GM18858 (cell line): ENCODE measurements at regions not wholly inside any gene's neighbourhood (a gene's known extent, or its start where the extent isn't known, plus 50 kb on each side); places are given as distances from the start of the nearest gene placed in this dataset.

Experiments used
- ATAC-seq: cut with Tn5 transposase; IDR thresholded peaks from one replicate; pipeline ENCODE4 v1.9.1; 2021; ENCODE audit not compliant: unreplicated experiment

DNA sequence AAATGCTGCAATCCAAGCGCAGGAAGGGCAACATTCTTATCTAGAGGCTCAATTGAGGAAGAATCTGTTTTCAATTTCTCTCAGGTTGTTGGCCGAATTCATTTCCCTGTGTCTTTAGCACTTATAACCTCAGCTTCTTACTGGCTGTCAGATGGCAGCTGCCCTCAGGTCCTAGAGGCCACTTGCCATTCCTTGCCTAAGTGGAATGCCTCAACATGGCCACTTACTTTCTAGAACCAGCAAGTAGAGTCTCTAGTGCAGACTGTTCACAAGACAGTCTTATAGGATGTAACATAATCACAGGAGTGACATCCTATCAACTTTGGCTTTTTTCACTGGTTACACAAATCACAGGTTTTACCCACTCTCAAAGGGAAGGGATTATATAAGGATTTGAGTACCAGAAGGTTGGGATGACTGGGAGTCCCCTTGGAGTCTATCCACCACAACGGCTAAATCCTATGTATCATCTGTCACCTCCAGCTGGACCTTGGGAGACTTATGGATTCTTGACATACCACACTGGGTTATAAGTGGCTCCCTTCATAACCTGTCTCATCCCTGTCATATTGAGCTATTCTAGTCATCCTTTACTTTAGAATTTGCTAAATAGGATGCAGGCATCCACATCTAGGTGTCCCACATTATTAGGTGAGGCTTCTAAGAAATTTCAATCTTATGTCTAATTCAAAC, 297.9 kb upstream of the CTSO start:
- ATAC-seq: no peak

GRCh38 chr4:156248917-156249316, 295.3 kb upstream of the CTSO start:
- no peak for ATAC-seq

DNA sequence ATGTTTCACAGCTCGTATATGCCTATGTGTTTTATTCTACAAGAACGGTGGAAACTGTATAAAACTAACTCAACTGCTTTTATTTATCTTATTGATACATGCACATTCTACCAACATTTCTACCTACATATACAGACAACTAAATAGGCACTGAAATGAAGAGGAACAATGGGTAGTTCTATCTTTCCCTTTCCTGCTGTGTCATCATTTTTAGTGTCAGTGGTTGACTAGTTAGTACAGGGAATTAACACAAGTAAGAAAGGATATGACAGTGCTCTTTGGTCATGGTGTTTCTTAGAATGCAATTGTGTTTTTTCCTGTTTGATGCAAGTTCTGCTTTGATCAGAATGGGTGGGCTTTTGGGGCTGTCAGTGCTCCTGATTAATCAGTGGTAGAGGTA, 293.8 kb upstream of the CTSO start:
- ATAC-seq: no peak

DNA sequence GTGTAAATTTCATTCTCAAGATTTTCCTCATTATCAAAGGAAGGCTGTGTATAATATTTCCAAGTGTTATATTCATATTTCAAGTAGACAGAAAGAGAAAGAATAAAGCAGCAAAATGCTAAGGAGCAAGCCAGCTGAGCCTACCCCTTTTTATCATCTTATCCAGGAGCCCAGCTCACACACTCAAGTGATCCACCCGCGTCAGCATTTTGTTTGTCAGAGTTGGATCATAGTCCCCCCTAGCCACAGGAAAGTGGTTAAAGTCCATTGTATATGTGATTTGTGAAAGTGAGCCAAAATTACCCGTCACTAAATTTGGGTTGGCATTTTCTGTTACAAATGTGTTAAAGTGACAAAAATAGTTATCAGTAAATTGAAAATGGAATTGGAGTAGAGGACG, 289.3 kb upstream of the CTSO start:
- no peak for ATAC-seq

- no peak for ATAC-seq
These were observed 288.7 kb upstream of the CTSO start for GRCh38 chr4:156242390-156242789.

DNA sequence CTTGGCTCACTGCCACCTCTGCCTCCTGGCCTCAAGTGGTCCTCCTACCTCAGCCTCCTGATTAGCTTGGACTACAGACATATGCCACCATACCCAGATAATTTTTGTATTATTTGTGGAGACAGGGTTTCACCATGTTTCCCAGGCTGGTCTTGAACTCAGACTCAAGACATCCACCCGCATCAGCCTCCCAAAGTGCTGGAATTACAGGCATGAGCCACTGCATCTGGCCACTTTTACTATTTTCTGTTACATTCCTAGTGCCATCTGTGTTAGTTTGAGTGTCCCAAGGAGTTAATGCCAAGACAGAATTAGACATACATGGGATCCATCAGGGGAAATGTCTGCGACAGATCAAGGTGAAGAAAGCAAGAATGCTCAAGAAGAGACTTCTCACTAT, 288.2 kb upstream of the CTSO start:
- ATAC-seq: no peak

GRCh38 chr4:156238171-156238570, 284.5 kb upstream of the CTSO start:
- no peak for ATAC-seq

DNA sequence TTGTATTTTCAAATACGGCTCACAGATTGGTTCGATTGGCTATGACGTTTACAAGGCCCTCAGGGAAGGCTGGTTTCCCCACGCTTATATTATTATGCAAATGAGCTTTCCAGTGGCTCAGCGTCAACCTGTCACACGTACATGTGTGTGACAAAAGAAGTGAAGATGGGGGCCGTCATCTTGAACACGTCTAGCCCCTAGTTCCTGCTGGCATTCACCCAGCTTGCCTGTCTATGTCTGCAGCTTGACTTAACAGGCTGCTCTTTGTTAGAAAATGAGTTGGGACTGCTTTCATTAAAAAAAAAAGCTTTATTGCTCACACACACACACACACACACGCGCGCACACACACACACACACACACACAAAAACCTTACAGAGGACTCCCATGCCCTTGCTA, 283.6 kb upstream of the CTSO start:
- ATAC-seq: no peak

GRCh38 chr4:156230176-156230575, 276.5 kb upstream of the CTSO start:
- no peak for ATAC-seq

- ATAC-seq: no peak
These were observed 275.0 kb upstream of the CTSO start for GRCh38 chr4:156228676-156229075.

DNA sequence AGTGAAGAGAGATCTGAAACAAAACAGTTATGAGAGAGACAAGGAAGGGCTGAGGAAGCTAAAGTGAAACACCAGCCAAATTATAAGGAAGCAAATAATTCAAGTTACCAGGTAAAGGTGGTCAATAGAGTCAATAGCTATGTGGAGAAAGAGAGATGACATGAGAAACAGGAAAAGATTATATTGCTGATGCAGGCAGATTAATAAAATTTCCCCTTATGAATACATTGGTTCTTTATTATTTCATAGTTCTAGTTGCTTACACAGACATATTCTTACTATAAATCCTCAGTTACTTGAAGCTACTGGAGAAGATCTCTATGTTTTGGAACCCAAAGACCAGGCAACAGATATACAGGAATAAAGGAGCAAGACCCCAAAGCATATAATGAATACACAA, 273.7 kb upstream of the CTSO start:
- no peak for ATAC-seq

DNA sequence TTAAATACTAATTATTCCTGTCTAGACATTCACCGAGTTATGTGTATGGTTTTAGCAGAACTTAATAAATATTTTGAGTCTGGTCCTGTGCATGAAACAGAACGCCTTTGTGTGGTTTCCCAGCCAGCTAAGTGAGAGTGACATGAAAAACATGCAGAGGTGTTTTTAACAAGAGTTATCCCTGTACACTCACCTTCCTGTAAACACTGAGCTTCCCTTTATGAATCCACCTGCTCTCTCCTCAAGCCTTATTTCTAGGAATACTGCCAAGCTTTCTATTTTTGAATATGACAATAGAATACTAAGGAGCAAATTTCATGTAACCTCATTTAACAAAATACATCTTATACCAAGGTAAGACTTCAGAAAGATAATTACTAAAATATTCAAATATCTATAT, 270.3 kb upstream of the CTSO start:
- no peak for ATAC-seq

- no peak for ATAC-seq
These were observed 263.6 kb upstream of the CTSO start for GRCh38 chr4:156217236-156217635.

DNA sequence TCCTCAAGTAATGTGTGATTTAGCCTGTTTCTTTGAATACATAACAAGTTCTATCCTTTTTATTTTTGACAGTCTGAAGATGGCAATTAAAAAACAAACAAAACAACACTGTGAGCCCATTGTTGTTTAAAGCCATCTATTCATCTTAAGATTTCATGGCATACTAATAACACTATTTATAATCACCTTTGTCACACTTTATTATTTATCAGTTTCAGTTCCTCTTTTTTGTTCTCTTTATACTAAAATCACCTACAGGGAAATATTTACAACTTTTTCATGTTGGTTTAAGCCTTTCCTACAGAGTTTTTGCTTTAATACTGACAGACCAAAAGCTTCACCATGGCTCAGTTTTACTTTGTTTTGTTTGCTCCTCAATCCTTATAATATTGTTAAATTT, 247.4 kb upstream of the CTSO start:
- ATAC-seq: peak; percentile 99

DNA sequence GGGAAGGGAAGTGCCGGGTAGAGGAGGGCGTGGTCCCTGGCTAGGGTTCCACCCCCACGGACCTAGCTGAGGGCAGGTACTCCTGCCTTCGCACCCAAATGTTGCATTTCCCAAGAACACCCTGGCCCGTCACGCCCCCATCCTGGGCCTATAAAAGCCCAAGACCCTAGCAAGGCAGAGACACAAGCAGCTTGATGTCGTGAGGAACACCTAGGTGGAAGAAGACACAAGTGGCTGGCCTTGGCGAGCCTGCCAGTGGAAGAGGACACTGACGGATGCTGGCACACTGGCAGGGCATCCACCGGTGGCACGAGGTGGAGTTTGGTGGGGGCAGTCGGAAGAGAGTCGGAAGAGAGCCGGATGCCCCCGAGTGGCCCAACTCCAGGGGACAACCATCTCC, 244.8 kb upstream of the CTSO start:
- ATAC-seq: no peak

GRCh38 chr4:156197216-156197615, 243.6 kb upstream of the CTSO start:
- no peak for ATAC-seq

- ATAC-seq: no peak
These were observed 243.1 kb upstream of the CTSO start for GRCh38 chr4:156196722-156197121.

GRCh38 chr4:156195914-156196313, 242.2 kb upstream of the CTSO start:
- peak; percentile 95 for ATAC-seq

DNA sequence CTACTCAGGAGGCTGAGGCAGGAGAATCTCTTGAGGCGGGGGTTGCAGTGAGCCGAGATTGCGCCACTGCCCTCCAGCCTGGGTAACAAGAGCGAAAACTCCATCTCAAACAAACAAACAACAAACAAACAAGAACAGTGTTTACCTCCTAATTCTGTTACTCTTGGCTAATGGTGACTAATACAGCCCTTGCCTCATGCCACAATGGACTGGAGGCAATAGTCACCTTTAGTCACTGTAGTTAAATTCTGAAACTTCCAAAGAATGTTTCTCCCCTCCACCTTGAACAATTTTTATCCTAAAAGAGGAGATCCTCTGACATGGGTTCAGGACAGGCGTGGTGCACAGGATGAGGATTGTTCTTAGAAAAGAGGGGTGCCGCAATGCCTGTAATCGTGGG, 241.2 kb upstream of the CTSO start:
- no peak for ATAC-seq

GRCh38 chr4:156193800-156194199, 240.1 kb upstream of the CTSO start:
- ATAC-seq: no peak

- no peak for ATAC-seq
These were observed 239.4 kb upstream of the CTSO start for GRCh38 chr4:156193106-156193505.

DNA sequence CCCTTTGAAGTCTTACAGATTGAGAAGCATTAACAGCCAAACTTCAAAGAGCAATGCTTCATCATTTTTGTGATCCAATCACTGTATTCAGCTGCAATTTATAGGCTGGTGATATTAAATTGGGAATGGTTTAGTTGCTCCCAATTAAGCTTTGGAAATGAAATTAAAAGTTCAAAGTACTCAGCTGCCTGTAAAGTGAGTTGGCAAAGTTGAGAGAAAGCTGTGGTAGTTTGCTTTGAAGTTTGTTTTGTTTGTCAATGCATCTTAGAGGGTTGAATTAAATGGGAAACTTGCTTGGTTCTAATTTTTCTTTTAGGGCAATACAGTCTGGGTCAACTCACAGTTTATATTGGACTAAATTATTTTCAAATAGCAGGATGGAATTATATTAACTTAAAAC, 238.4 kb upstream of the CTSO start:
- ATAC-seq: no peak

DNA sequence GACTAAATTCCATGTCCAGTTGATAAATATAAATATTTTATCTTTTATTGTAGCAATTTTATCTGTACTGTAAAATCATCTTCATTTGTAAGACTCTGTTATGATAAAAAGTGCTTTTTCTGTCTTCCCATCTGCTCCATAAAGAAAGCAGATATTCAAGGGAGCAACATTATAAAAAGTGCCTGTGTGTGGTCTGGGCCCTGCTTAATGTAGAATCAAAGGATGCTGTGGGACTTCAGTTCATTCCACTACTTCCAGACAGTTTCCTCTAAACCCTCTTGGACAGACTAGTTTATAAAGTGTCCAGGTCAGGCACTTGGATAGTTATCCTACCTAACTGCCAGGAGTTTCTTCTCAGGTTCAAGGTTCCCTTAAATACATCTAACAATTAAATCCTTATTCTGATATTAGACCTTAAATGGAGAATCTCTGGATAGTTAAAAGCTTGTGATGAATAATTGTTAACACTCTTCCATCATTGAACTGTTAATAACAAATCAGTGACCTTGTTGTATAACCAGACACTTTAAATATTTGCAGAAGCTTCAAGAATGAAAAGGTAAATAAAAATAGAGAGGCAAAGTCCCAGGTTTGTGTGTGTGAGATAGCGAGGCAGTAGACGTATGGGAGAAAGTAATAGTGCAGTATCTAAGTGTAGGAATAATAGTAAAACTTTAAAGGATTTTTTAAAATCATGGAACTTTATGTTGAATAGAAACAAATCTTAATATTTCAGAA, 237.5 kb upstream of the CTSO start:
- no peak for ATAC-seq
